ENCODE measurements at regions not wholly inside any gene's neighbourhood (a gene's known extent, or its start where the extent isn't known, plus 50 kb on each side); places are given as distances from the start of the nearest gene placed in this dataset.

DNA sequence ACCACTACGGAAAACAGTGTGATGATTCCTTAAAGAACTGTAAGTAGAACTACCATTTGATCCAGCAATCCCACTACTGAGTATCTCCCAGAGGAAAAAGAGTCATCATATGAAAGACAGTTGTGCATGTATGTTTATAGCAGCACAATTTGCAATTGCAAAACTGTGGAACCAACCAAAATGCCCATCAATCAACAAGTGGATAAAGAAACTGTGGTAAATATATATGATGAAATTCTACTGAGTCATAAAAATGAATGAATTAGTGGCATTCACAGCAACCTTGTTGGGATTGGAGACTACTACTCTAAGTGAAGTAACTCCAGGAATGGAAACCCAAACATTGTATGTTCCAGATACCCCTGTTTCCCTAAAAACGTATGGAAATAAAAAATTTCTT, 337.0 kb upstream of the PTBP2 start:
- no peak for TF ChIP-seq POLR2A (IDR thresholded peaks at IDR 0.05)
- no peak for TF ChIP-seq CTCF (IDR thresholded peaks at IDR 0.05 in 4 of 5, conservative IDR thresholded peaks at IDR 0.05 in 1 of 5)

All from gastrocnemius medialis (tissue), 4 donors.